SK-N-MC (cell line): ENCODE measurements at regions not wholly inside any gene's neighbourhood (a gene's known extent, or its start where the extent isn't known, plus 50 kb on each side); places are given as distances from the start of the nearest gene placed in this dataset.

Experiments
- EZH2 ChIP-seq: fragments of 200-600 bp; sonication (generic); IDR thresholded peaks from one replicate; pipeline ENCODE4 v1.6.1; 2017; ENCODE audit warnings: antibody characterized with exemption
- POLR2AphosphoS5 ChIP-seq: IDR thresholded peaks from 2 replicates; pipeline ENCODE4 v1.6.1; 2012; ENCODE audit warnings: mild to moderate bottlenecking, low read depth, low read length, borderline replicate concordance

GRCh38 chr2:6355886-6356761 is 509.6 kb downstream of the CMPK2 start:
- TF ChIP-seq EZH2 (no peak), POLR2AphosphoS5 (no peak)
